Central memory CD8-positive, alpha-beta T cell (primary cell): ENCODE measurements at regions not wholly inside any gene's neighbourhood (a gene's known extent, or its start where the extent isn't known, plus 50 kb on each side); places are given as distances from the start of the nearest gene placed in this dataset.
"Not testable (repeated sequence)": the region's sequence is repeated elsewhere in the genome, so short reads cannot be mapped to it uniquely, and the experiment has no call there.

ENCODE experiments used
- ATAC-seq: fragments of 150-1000 bp; cut with Tn5 transposase; replicated peaks from 2 replicates; pipeline ENCODE4 v1.10.0; 2022; ENCODE audit warnings: mild to moderate bottlenecking, moderate FRiP score, moderate number of reproducible peaks; ENCODE audit not compliant: poor library complexity, severe bottlenecking; ENCODE audit errors: extremely low read depth
- DNase-seq, 2 donors: peaks; one replicate each; pipeline ENCODE4 v3.0.0; 2021; ENCODE audit warnings: low spot score in 2 of 2
- H3K27ac Mint-ChIP-seq: one replicate; pipeline ENCODE4 v1.8.0; 2022; ENCODE audit warnings: low read depth, mild to moderate bottlenecking, moderate library complexity, mixed read lengths
- H3K27me3 Mint-ChIP-seq: one replicate; pipeline ENCODE4 v1.8.0; 2022; ENCODE audit warnings: mixed read lengths
- H3K36me3 Mint-ChIP-seq: one replicate; pipeline ENCODE4 v1.8.0; 2022; ENCODE audit warnings: mild to moderate bottlenecking, moderate library complexity, mixed read lengths; ENCODE audit not compliant: insufficient read depth
- H3K4me1 Mint-ChIP-seq: one replicate; pipeline ENCODE4 v1.8.0; 2022; ENCODE audit warnings: mixed read lengths
- H3K4me3 Mint-ChIP-seq: one replicate; pipeline ENCODE4 v1.8.0; 2022; ENCODE audit warnings: mild to moderate bottlenecking, moderate library complexity, mixed read lengths
- H3K9me3 Mint-ChIP-seq: one replicate; pipeline ENCODE4 v1.8.0; 2022; ENCODE audit warnings: mixed read lengths

GRCh38 chr4:19025031-19025430, 1003.5 kb upstream of the LCORL start:
- H3K4me3 Mint-ChIP-seq: no peak overlapping the region
- ATAC-seq (no peak), DNase-seq (no peak)

GRCh38 chr4:19024047-19024446, 1002.5 kb upstream of the LCORL start:
- peaks cover 18% of the 10 kb centered on the region for H3K9me3 Mint-ChIP-seq
- H3K27me3 Mint-ChIP-seq: no peaks in the 10 kb centered on the region
- DNase-seq: no peak
- ATAC-seq: no peak
- no peaks in the 10 kb centered on the region for H3K4me1 Mint-ChIP-seq
- no peak overlapping the region for H3K4me3 Mint-ChIP-seq
- no peak overlapping the region for H3K27ac Mint-ChIP-seq
- H3K36me3 Mint-ChIP-seq: no peaks in the 10 kb centered on the region

More at GRCh38 chr4:19025031-19025430, 1003.5 kb upstream of the LCORL start:
- H3K27ac Mint-ChIP-seq: no peak overlapping the region
- H3K9me3 Mint-ChIP-seq: peaks cover 24% of the 10 kb centered on the region
- H3K4me1 Mint-ChIP-seq: no peaks in the 10 kb centered on the region
- no peaks in the 10 kb centered on the region for H3K36me3 Mint-ChIP-seq
- H3K27me3 Mint-ChIP-seq: no peaks in the 10 kb centered on the region

DNA sequence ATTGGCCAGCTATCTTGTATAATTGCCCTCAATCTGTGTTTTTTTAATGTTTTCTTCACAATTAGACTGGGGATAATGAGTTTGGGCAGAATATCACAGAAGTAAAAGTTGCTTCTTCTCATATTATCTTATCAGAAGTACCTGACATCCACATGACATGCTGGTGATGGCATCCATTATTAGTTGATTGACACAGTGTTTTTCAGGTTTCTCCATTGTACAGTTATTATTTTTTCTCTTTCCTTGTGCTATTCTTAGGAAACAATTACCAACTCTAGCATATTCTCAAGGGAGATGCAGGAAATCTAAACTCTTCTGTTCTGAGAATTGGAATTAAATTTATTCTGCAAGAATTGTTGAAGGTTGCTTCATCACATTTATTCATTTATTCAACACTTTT, 1000.1 kb upstream of the LCORL start:
- Mint-ChIP-seq H3K27me3 (no peaks in the 10 kb centered on the region), H3K4me3 (no peak overlapping the region), H3K36me3 (no peaks in the 10 kb centered on the region), H3K4me1 (no peaks in the 10 kb centered on the region), H3K9me3 (peaks cover 11% of the 10 kb centered on the region), H3K27ac (no peak overlapping the region)
- ATAC-seq (no peak), DNase-seq (no peak)

DNA sequence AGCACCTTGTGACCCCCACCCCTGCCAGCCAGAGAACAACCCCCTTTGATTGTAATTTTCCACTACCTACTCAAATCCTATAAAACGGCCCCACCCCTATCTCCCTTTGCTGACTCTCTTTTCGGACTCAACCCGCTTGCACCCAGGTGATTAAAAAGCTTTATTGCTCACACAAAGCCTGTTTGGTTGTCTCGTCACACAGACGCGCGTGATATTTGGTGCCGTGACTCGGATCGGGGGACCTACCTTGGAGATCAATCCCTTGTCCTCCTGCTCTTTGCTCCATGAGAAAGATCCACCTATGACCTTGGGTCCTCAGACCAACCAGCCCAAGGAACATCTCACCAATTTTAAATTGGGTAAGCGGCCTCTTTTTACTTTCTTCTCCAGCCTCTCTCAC, 995.0 kb upstream of the LCORL start:
- not testable (repeated sequence) for H3K9me3 Mint-ChIP-seq, H3K4me1 Mint-ChIP-seq, H3K27ac Mint-ChIP-seq, H3K36me3 Mint-ChIP-seq, H3K4me3 Mint-ChIP-seq, ATAC-seq, DNase-seq, H3K27me3 Mint-ChIP-seq

DNA sequence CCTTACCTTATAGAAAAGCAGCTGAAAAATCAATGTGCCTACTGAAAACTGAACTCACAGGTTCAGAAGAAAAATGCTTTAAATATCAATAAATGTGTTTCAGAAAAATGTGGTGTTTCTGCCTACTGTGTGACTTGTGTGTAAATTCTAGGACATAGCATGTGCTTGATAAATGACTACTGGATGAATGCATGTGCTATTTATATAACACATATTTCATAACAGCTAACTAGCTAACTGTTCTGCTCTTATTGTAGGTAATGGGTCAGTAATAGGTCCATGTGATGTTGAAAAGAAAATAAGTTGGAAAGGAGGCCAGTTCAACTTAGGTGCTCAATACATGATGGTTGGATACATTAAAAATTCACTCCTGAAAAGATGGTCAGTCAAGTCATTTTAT, 993.0 kb upstream of the LCORL start:
- H3K4me3 Mint-ChIP-seq: no peak overlapping the region

DNA sequence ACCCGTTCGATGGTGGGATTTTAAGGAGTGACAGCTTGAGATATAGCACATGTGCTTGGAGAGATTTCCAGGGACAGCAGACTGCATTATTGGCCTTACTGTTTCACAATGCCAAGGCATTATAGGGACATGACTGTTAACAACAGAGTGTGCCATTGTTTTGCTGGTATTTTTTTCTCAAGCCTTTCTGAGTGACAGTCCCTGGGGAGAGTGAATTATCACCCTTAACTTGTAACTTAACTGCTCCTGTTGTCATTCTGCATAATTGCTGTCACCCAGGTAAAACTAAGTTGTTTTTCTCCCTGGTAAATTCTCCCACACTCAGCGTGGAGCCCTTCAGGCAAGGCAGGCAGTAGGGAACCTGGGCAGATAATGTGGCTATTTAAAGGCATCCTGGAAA, 989.2 kb upstream of the LCORL start:
- Mint-ChIP-seq H3K9me3 (peaks cover 6% of the 10 kb centered on the region), H3K4me1 (no peaks in the 10 kb centered on the region), H3K4me3 (no peak overlapping the region), H3K27ac (no peak overlapping the region), H3K27me3 (no peaks in the 10 kb centered on the region), H3K36me3 (peaks cover 2% of the 10 kb centered on the region)
- ATAC-seq (no peak), DNase-seq (no peak)

More for the DNA sequence above, 993.0 kb upstream of the LCORL start:
- Mint-ChIP-seq H3K27ac (no peak overlapping the region), H3K9me3 (no peaks in the 10 kb centered on the region), H3K27me3 (no peaks in the 10 kb centered on the region), H3K4me1 (no peaks in the 10 kb centered on the region), H3K36me3 (no peaks in the 10 kb centered on the region)
- DNase-seq (no peak), ATAC-seq (no peak)

DNA sequence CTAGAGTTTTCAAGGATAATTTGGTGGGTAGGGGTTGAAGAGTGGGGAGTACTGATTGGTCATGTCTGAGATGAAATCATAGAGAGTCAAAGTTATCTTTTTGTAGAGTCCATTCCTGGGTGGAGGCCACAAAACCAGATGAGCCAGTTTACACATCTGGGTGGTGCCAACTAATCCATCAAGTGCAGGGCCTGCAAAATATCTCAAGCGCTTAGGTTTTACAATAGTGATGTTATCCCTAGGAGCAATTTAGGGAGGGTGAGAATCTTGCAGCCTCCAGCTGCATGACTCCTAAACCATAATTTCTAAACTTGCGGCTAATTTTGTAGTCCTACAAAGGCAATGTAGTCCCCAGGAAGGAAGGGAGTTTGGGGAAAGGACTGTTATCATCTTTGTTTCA, 988.3 kb upstream of the LCORL start:
- no peak for DNase-seq
- no peak for ATAC-seq
- Mint-ChIP-seq H3K27me3 (no peaks in the 10 kb centered on the region), H3K36me3 (peaks cover 2% of the 10 kb centered on the region), H3K27ac (no peak overlapping the region), H3K4me1 (no peaks in the 10 kb centered on the region), H3K4me3 (no peak overlapping the region), H3K9me3 (peaks cover 11% of the 10 kb centered on the region)

GRCh38 chr4:19005211-19005610, 983.7 kb upstream of the LCORL start:
- H3K27me3 Mint-ChIP-seq: no peaks in the 10 kb centered on the region
- H3K36me3 Mint-ChIP-seq: peaks cover 2% of the 10 kb centered on the region
- DNase-seq (no peak), ATAC-seq (no peak)
- H3K9me3 Mint-ChIP-seq: peaks cover 26% of the 10 kb centered on the region
- no peaks in the 10 kb centered on the region for H3K4me1 Mint-ChIP-seq
- H3K4me3 Mint-ChIP-seq: no peak overlapping the region
- no peak overlapping the region for H3K27ac Mint-ChIP-seq

DNA sequence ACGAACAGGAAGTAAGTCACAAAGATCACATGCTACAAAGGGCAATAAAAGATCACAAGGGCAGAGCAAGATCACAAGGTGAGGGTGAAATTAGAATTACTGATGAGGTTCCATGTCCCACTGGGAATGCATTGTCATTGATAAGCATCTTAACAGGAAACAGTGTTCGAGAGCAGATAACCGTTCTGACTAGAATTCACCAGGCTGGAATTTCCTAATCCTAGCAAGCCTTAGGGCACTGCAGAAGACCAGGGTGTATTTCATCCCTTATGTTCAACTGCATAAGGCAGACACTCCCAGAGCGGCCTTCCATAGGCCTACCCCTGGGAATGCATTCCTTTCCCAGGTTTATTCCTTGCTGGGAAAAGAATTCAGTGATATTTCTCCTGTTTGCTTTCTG, 980.6 kb upstream of the LCORL start:
- Mint-ChIP-seq H3K27me3 (no peaks in the 10 kb centered on the region), H3K9me3 (peaks cover 34% of the 10 kb centered on the region), H3K4me3 (no peak overlapping the region), H3K36me3 (no peaks in the 10 kb centered on the region), H3K27ac (no peak overlapping the region), H3K4me1 (no peaks in the 10 kb centered on the region)
- no peak for DNase-seq
- no peak for ATAC-seq

DNA sequence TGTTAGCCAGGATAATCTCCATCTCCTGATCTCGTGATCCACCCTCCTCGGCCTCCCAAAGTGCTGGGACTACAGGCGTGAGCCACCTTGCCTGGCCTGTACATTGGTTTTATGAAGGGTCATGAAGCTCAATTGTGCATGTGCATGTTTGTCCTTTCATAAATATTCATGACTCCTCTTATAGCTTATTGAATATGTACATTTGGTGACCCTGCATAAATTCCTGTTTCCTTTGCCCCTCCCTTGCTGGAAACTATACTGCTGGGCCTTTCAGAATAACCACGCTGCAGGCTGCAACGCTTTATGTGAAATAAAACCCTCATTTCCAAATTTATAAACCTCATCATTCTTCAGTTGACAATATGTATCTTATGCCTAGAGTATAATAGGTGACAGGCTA, 978.0 kb upstream of the LCORL start:
- no peak overlapping the region for H3K27ac Mint-ChIP-seq
- no peak for ATAC-seq

DNA sequence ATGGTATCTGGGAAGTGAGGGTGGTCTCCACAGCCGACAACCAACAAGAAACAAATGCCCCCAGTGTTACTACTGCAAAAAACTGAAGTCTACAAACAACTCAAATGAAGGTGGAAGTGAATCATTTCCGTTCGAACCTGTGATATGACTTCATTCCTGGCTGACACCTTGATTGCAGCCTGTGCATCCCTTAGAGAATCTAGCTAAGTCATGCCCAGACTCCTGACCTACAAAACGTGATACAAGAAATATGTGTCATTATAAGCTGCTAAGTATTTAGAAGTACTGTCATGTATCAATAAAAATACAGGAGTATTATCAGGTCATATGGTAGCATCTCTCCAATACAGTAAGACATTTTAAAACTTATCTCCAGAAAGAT, 959.7 kb upstream of the LCORL start:
- ATAC-seq (no peak), DNase-seq (no peak)
- Mint-ChIP-seq H3K27me3 (no peaks in the 10 kb centered on the region), H3K27ac (no peak overlapping the region), H3K4me3 (no peak overlapping the region), H3K4me1 (no peaks in the 10 kb centered on the region), H3K9me3 (peaks cover 16% of the 10 kb centered on the region), H3K36me3 (no peaks in the 10 kb centered on the region)

More for the DNA sequence above, 978.0 kb upstream of the LCORL start:
- Mint-ChIP-seq H3K27me3 (no peaks in the 10 kb centered on the region), H3K9me3 (peaks cover 27% of the 10 kb centered on the region), H3K36me3 (no peaks in the 10 kb centered on the region), H3K4me1 (no peaks in the 10 kb centered on the region), H3K4me3 (no peak overlapping the region)
- no peak for DNase-seq

DNA sequence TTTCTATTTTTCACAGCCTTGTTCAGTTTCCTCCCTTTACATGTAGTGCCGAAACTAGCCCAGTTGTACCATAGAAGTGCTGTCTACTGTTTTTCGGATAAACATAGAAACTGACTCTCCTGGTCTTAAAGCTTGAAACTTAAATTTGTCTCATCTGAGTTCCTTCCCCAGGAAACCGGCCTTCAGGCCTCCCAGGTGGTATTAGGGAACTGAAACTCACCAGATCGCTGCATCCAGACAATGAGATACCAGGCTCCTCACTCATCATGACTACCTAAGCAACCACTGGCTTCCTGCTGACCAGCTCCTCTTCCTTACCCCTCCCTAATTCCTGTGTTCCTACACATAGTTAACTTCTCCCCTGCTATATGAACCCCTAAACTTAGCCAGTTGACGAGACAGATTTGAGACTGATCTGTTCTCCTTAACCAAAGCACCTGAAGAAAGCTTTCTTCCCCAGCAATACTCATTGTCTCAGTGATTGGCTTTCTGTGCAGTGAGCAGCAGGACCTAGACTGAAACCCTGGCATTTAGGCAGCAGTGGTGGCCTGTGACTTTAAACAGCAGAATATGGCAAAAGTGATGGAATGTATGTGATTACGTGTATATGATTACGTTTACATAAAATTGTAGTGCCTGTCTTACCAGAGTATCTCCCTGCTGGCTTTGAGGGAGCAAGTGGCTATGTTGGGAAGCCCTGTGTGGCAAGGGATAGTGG, 959.1 kb upstream of the LCORL start:
- Mint-ChIP-seq H3K9me3 (peaks cover 19% of the 10 kb centered on the region), H3K4me1 (no peaks in the 10 kb centered on the region), H3K36me3 (no peaks in the 10 kb centered on the region), H3K27me3 (no peaks in the 10 kb centered on the region), H3K4me3 (no peak overlapping the region), H3K27ac (no peak overlapping the region)
- ATAC-seq (no peak), DNase-seq (no peak)

DNA sequence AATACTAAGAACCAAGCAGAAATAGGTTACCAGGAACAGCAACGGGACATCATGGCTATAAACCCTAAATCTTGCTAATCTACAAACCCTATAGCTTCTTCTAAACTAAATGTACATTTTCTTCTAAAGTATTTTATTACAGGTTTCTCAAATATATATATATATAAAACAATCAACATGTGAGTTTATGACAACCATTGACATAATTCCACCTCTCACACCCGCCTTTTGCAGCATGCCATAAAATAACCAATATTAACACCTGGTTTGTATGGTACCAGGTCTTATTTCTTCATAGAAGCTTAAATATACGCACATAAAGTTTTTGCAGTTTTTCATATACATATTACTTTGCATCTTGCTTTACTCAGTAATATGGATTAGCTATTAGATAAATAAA, 955.3 kb upstream of the LCORL start:
- Mint-ChIP-seq H3K36me3 (no peaks in the 10 kb centered on the region), H3K9me3 (peaks cover 4% of the 10 kb centered on the region), H3K27ac (no peak overlapping the region), H3K4me3 (no peak overlapping the region), H3K27me3 (no peaks in the 10 kb centered on the region), H3K4me1 (no peaks in the 10 kb centered on the region)
- no peak for ATAC-seq
- no peak for DNase-seq
